Neural progenitor cell (in vitro differentiated cells): ENCODE measurements at regions not wholly inside any gene's neighbourhood (a gene's known extent, or its start where the extent isn't known, plus 50 kb on each side); places are given as distances from the start of the nearest gene placed in this dataset.
"Not testable (repeated sequence)": the region's sequence is repeated elsewhere in the genome, so short reads cannot be mapped to it uniquely, and the experiment has no call there.

Source experiments
- DNase-seq: peaks from one replicate; pipeline ENCODE4 v3.0.0-alpha.2; 2016; ENCODE audit warnings: low spot score
- H2AFZ ChIP-seq: fragments of 200-600 bp; sonication (generic); replicated peaks from 2 replicates; pipeline ENCODE4 v1.6.1; 2016; ENCODE audit warnings: antibody characterized with exemption
- H3F3A ChIP-seq: fragments of 200-600 bp; sonication (generic); 2 replicates; pipeline ENCODE4 v1.6.1; 2016; ENCODE audit warnings: antibody characterized with exemption, low read depth
- H3K27ac ChIP-seq: fragments of 200-600 bp; sonication (generic); 2 replicates; pipeline ENCODE4 v1.5.1; 2016; ENCODE audit warnings: mild to moderate bottlenecking
- H3K27me3 ChIP-seq: fragments of 200-600 bp; sonication (generic); 2 replicates; pipeline ENCODE4 v1.6.1; 2016; ENCODE audit warnings: mild to moderate bottlenecking, moderate library complexity
- H3K36me3 ChIP-seq: fragments of 200-600 bp; sonication (generic); 2 replicates; pipeline ENCODE4 v1.5.1; 2016
- H3K4me1 ChIP-seq: fragments of 200-600 bp; sonication (generic); 2 replicates; pipeline ENCODE4 v1.6.1; 2016; ENCODE audit warnings: mixed run types
- H3K4me2 ChIP-seq: fragments of 200-600 bp; sonication (generic); 2 replicates; pipeline ENCODE4 v1.6.1; 2016
- H3K4me3 ChIP-seq: fragments of 200-600 bp; sonication (generic); 2 replicates; pipeline ENCODE4 v1.5.1; 2016
- H3K79me2 ChIP-seq: fragments of 200-600 bp; sonication (generic); 2 replicates; pipeline ENCODE4 v1.6.1; 2016; ENCODE audit warnings: low read depth
- H3K9ac ChIP-seq: fragments of 200-600 bp; sonication (generic); 2 replicates; pipeline ENCODE4 v1.6.1; 2016
- H3K9me3 ChIP-seq: fragments of 200-600 bp; sonication (generic); 2 replicates; pipeline ENCODE4 v1.5.1; 2016; ENCODE audit warnings: low read depth
- H4K20me1 ChIP-seq: fragments of 200-600 bp; sonication (generic); 2 replicates; pipeline ENCODE4 v1.6.1; 2016; ENCODE audit warnings: low read depth
- H3K27ac Mint-ChIP-seq: 3 replicates; pipeline ENCODE4 v1.8.0; 2021; ENCODE audit warnings: mixed read lengths
- H3K27me3 Mint-ChIP-seq: 2 replicates; pipeline ENCODE4 v1.8.0; 2022; ENCODE audit warnings: low read depth, mild to moderate bottlenecking, inconsistent platforms, moderate library complexity, mixed read lengths; ENCODE audit not compliant: insufficient read depth
- H3K36me3 Mint-ChIP-seq: 3 replicates; pipeline ENCODE4 v1.8.0; 2021; ENCODE audit warnings: mixed read lengths
- H3K4me1 Mint-ChIP-seq: 3 replicates; pipeline ENCODE4 v1.8.0; 2021; ENCODE audit warnings: mixed read lengths
- H3K4me3 Mint-ChIP-seq: 3 replicates; pipeline ENCODE4 v1.8.0; 2021; ENCODE audit warnings: mild to moderate bottlenecking, moderate library complexity, mixed read lengths
- H3K9me3 Mint-ChIP-seq: 3 replicates; pipeline ENCODE4 v1.8.0; 2020; ENCODE audit warnings: mixed read lengths
- EZH2 ChIP-seq: fragments of 200-600 bp; sonication (generic); IDR thresholded peaks from 2 replicates; pipeline ENCODE4 v1.6.1; 2017; ENCODE audit warnings: antibody characterized with exemption, mild to moderate bottlenecking, moderate library complexity
- EZH2phosphoT487 ChIP-seq: fragments of 200-600 bp; sonication (generic); IDR thresholded peaks from 2 replicates; pipeline ENCODE4 v1.6.1; 2017; ENCODE audit warnings: antibody characterized with exemption
- TF ChIP-seq, protein P1 (sequence below): fragments of 200-600 bp; sonication (generic); IDR thresholded peaks from 2 replicates; pipeline ENCODE4 v1.5.1; 2017; ENCODE audit warnings: antibody characterized with exemption, mild to moderate bottlenecking

DNA sequence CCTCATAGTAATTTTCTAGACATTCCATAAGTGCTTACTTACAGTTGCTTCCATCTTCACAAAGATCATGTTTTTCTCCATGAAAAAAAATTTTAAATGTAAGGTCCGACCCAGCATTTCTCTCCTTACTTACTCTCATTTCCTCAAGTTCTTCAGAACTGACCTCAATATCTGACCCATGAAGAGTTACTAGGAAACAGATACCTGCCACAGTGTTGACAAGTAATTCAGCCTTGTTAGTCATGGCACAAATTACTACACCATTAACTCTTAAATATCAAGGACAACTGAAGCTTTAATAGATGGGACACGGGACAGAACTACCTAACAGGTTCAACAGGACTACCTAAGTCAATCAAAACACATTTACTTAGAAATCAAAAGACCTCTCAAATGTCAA, 316.2 kb downstream of the POM121L12 start:
- Mint-ChIP-seq H3K27me3 (no peaks in the 10 kb centered on the region), H3K27ac (no peak overlapping the region), H3K4me3 (no peak overlapping the region), H3K36me3 (no peaks in the 10 kb centered on the region), H3K4me1 (no peaks in the 10 kb centered on the region), H3K9me3 (peaks cover 2% of the 10 kb centered on the region)
- H3K4me1 ChIP-seq = no peaks in the 10 kb centered on the region
- no peak overlapping the region for H3K4me2 ChIP-seq
- H4K20me1 ChIP-seq = no peaks in the 10 kb centered on the region
- H3K36me3 ChIP-seq = no peaks in the 10 kb centered on the region
- no peak overlapping the region for H3K27ac ChIP-seq
- peaks cover 5% of the 10 kb centered on the region for H3K9me3 ChIP-seq
- H3F3A ChIP-seq = no peaks in the 10 kb centered on the region
- no peaks in the 10 kb centered on the region for H3K79me2 ChIP-seq
- no peak overlapping the region for H3K9ac ChIP-seq
- no peak for DNase-seq
- TF ChIP-seq EZH2phosphoT487 (no peak), EZH2 (no peak)
- TF ChIP-seq, protein P1, sequence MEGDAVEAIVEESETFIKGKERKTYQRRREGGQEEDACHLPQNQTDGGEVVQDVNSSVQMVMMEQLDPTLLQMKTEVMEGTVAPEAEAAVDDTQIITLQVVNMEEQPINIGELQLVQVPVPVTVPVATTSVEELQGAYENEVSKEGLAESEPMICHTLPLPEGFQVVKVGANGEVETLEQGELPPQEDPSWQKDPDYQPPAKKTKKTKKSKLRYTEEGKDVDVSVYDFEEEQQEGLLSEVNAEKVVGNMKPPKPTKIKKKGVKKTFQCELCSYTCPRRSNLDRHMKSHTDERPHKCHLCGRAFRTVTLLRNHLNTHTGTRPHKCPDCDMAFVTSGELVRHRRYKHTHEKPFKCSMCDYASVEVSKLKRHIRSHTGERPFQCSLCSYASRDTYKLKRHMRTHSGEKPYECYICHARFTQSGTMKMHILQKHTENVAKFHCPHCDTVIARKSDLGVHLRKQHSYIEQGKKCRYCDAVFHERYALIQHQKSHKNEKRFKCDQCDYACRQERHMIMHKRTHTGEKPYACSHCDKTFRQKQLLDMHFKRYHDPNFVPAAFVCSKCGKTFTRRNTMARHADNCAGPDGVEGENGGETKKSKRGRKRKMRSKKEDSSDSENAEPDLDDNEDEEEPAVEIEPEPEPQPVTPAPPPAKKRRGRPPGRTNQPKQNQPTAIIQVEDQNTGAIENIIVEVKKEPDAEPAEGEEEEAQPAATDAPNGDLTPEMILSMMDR = no peak
- no peaks in the 10 kb centered on the region for H3K27me3 ChIP-seq
- no peak overlapping the region for H3K4me3 ChIP-seq
- no peak overlapping the region for H2AFZ ChIP-seq

- H3K9me3 ChIP-seq = no peaks in the 10 kb centered on the region
- no peaks in the 10 kb centered on the region for H3K79me2 ChIP-seq
- no peak overlapping the region for H3K4me3 Mint-ChIP-seq
- H3K36me3 ChIP-seq = no peaks in the 10 kb centered on the region
- DNase-seq = no peak
- no peaks in the 10 kb centered on the region for H3K27me3 ChIP-seq
- H3K4me1 ChIP-seq = no peaks in the 10 kb centered on the region
- no peak overlapping the region for H3K4me3 ChIP-seq
- H3K36me3 Mint-ChIP-seq = no peaks in the 10 kb centered on the region
- H3K4me1 Mint-ChIP-seq = no peaks in the 10 kb centered on the region
- no peak overlapping the region for H3K4me2 ChIP-seq
- H3K27ac Mint-ChIP-seq = no peak overlapping the region
- no peak overlapping the region for H2AFZ ChIP-seq
- H3K27me3 Mint-ChIP-seq = no peaks in the 10 kb centered on the region
- no peaks in the 10 kb centered on the region for H3F3A ChIP-seq
- no peaks in the 10 kb centered on the region for H3K9me3 Mint-ChIP-seq
- H4K20me1 ChIP-seq = no peaks in the 10 kb centered on the region
- H3K9ac ChIP-seq = no peak overlapping the region
- TF ChIP-seq, protein P1 = peak; percentile 21
- no peak for TF ChIP-seq EZH2phosphoT487
- no peak overlapping the region for H3K27ac ChIP-seq
Measured at GRCh38 chr7:53358269-53358668, 322.8 kb downstream of the POM121L12 start.

DNA sequence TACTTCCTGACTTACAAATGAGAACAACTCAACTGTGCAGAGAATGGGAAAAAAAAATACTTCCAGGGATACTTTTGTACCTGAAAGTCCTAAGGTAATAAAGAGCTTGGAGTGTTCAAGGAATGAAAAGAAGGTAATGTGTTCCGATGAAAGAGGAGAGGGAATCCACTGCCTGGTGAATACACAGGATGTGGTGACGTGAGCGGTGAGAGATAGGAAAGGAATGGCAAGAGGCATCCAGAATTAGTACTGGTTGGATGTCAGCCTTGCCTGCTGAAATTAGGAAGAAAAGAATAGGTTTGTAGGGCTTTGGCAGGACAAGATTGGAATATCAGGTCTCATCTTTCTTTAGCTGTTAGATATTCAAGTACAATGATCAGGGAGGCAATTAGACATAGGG, 347.7 kb downstream of the POM121L12 start:
- no peak overlapping the region for H3K4me2 ChIP-seq

GRCh38 chr7:53385239-53385638, 349.8 kb downstream of the POM121L12 start:
- H3K4me3 ChIP-seq, H3K4me1 Mint-ChIP-seq, H3K4me1 ChIP-seq, H3K27ac ChIP-seq, H3K36me3 ChIP-seq, H3K9me3 Mint-ChIP-seq, H4K20me1 ChIP-seq, H2AFZ ChIP-seq, H3K4me3 Mint-ChIP-seq, H3K9ac ChIP-seq, H3K9me3 ChIP-seq, H3K27ac Mint-ChIP-seq, H3K79me2 ChIP-seq, H3K27me3 Mint-ChIP-seq, H3K27me3 ChIP-seq, H3F3A ChIP-seq, H3K4me2 ChIP-seq, DNase-seq, H3K36me3 Mint-ChIP-seq: not testable (repeated sequence)

More for the DNA sequence above, 347.7 kb downstream of the POM121L12 start:
- no peaks in the 10 kb centered on the region for H3K27me3 ChIP-seq
- H2AFZ ChIP-seq = no peak overlapping the region
- no peaks in the 10 kb centered on the region for H3K79me2 ChIP-seq
- Mint-ChIP-seq H3K27me3 (no peaks in the 10 kb centered on the region), H3K4me3 (no peak overlapping the region), H3K9me3 (no peaks in the 10 kb centered on the region), H3K27ac (no peak overlapping the region), H3K36me3 (no peaks in the 10 kb centered on the region), H3K4me1 (no peaks in the 10 kb centered on the region)
- H3F3A ChIP-seq = no peaks in the 10 kb centered on the region
- H3K9me3 ChIP-seq = no peaks in the 10 kb centered on the region
- no peaks in the 10 kb centered on the region for H3K36me3 ChIP-seq
- H3K4me3 ChIP-seq = no peak overlapping the region
- no peak for DNase-seq
- H4K20me1 ChIP-seq = no peaks in the 10 kb centered on the region
- no peak overlapping the region for H3K9ac ChIP-seq
- TF ChIP-seq EZH2phosphoT487 = no peak
- TF ChIP-seq, protein P1 = no peak
- TF ChIP-seq EZH2 = no peak
- no peaks in the 10 kb centered on the region for H3K4me1 ChIP-seq
- H3K27ac ChIP-seq = no peak overlapping the region
